ENCODE measurements at regions not wholly inside any gene's neighbourhood (a gene's known extent, or its start where the extent isn't known, plus 50 kb on each side); places are given as distances from the start of the nearest gene placed in this dataset.

DNA sequence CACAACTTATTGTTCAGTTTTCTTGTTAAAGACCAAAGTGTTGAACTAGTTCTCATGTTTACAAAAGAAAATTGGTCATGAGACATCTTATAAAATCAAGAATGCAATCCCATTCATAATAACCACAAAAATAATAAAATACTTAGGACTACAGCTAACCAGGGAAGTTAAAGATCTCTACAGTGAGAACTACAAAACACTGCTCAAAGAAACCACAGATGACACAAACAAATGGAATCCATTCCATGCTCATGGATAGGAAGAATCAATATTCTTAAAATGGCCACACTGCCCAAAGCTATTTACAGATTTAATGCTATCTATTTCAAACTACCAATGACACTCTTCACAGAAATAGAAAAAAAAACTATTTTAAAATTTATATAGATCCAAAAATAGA, 1354.8 kb upstream of the CDH2 start:
- H3K18ac ChIP-seq (ENCODE audit: extremely low read depth, low read length), result no peak overlapping the region
- TF ChIP-seq YY1 (IDR thresholded peaks at IDR 0.05; ENCODE audit: low read depth, low read length), result no peak
- no peak for TF ChIP-seq PHF8 (conservative IDR thresholded peaks at IDR 0.05; ENCODE audit: low read depth, low read length)
- no peak for TF ChIP-seq SUZ12 (IDR thresholded peaks at IDR 0.05; ENCODE audit: low read length)
- TF ChIP-seq HDAC2 (IDR thresholded peaks at IDR 0.05; ENCODE audit: borderline replicate concordance in 1 of 2, low read depth in 2 of 2, low read length in 2 of 2), result no peak
- no peak for TF ChIP-seq CREB1 (IDR thresholded peaks at IDR 0.05)
- no peak for TF ChIP-seq TAF7 (optimal IDR thresholded peaks at IDR 0.05; ENCODE audit: borderline replicate concordance, low read depth, low read length)
- TF ChIP-seq E2F6 (IDR thresholded peaks at IDR 0.05), result no peak
- TF ChIP-seq TCF12 (IDR thresholded peaks at IDR 0.05; ENCODE audit: low read depth, low read length), result no peak
- no peak for TF ChIP-seq SAP30 (IDR thresholded peaks at IDR 0.05; ENCODE audit: insufficient read depth, insufficient replicate concordance, low read length)
- TF ChIP-seq NRF1 (IDR thresholded peaks at IDR 0.05; ENCODE audit: low read depth, low read length), result no peak
- no peak for TF ChIP-seq RBBP5 (IDR thresholded peaks at IDR 0.05; ENCODE audit: borderline replicate concordance, low read depth, low read length)
- no peak for TF ChIP-seq EGR1 (IDR thresholded peaks at IDR 0.05; ENCODE audit: borderline replicate concordance, low read depth, low read length)
- no peak for TF ChIP-seq SRF (IDR thresholded peaks at IDR 0.05; ENCODE audit: low read depth, low read length)
- TF ChIP-seq GABPA (IDR thresholded peaks at IDR 0.05; ENCODE audit: borderline replicate concordance, insufficient read depth, low read length), result no peak
- no peak for TF ChIP-seq CHD1 (IDR thresholded peaks at IDR 0.05; ENCODE audit: low read depth, low read length)
- no peak for TF ChIP-seq CTBP2 (IDR thresholded peaks at IDR 0.05; ENCODE audit: borderline replicate concordance, insufficient read depth, insufficient read length, low read length)

More for the DNA sequence above, 1354.8 kb upstream of the CDH2 start:
- no peaks in the 10 kb centered on the region for H3K79me1 ChIP-seq (ENCODE audit: low read depth, low read length)
- no peak overlapping the region for H3K27ac ChIP-seq (ENCODE audit: low read depth, low read length)
- H3K36me3 ChIP-seq (ENCODE audit: control insufficient read depth in 2 of 4, insufficient read depth in 4 of 4, low read length in 3 of 4), result no peaks in the 10 kb centered on the region
- ChIA-PET POLR2A (ENCODE audit: partially characterized antibody) (no interaction called here), CTCF (ENCODE audit: partially characterized antibody) (no interaction called here)
- H2AFZ ChIP-seq (ENCODE audit: low read length), result no peak overlapping the region
- no peak overlapping the region for H3K23ac ChIP-seq (ENCODE audit: insufficient read length)
- H2AK5ac ChIP-seq (ENCODE audit: low read depth, low read length), result no peak overlapping the region
- no peaks in the 10 kb centered on the region for H3K9me3 ChIP-seq (ENCODE audit: insufficient read depth in 2 of 2, low read depth in 1 of 2, low read length in 1 of 2)
- no peak overlapping the region for H4K8ac ChIP-seq (ENCODE audit: extremely low read depth, insufficient read depth, low read length)
- H3K27me3 ChIP-seq (replicated peaks in 1 of 4; ENCODE audit: control insufficient read depth in 3 of 4, extremely low read depth in 1 of 4, insufficient read depth in 3 of 4, low read length in 3 of 4), result no peaks in the 10 kb centered on the region
- no peak overlapping the region for H3K14ac ChIP-seq (ENCODE audit: insufficient read length)
- no peak overlapping the region for H4K91ac ChIP-seq (replicated peaks; ENCODE audit: insufficient read length, low read length)
- H3K4me2 ChIP-seq (ENCODE audit: insufficient read depth in 1 of 2, low read depth in 2 of 2, low read length in 2 of 2), result no peak overlapping the region
- no peak overlapping the region for H3K4me3 ChIP-seq (ENCODE audit: extremely low read depth in 1 of 4, insufficient read depth in 2 of 4, low read depth in 3 of 4, low read length in 4 of 4)
- H4K20me1 ChIP-seq (replicated peaks in 1 of 2; ENCODE audit: control insufficient read depth in 1 of 2, insufficient read depth in 2 of 2, low read length in 2 of 2), result no peaks in the 10 kb centered on the region
- no peak for DNase-seq (ENCODE audit: low read depth in 1 of 2, low spot score in 2 of 2)
- H2BK120ac ChIP-seq (replicated peaks; ENCODE audit: low read depth, low read length), result no peak overlapping the region
- H3K4me1 ChIP-seq (replicated peaks in 1 of 4; ENCODE audit: control insufficient read depth in 3 of 4, insufficient read depth in 4 of 4, low read length in 3 of 4), result no peaks in the 10 kb centered on the region
- no peak overlapping the region for H3K9ac ChIP-seq (replicated peaks in 1 of 4; ENCODE audit: extremely low read depth in 1 of 4, low read depth in 3 of 4, low read length in 3 of 4)
- H3K79me2 ChIP-seq (ENCODE audit: control insufficient read depth in 1 of 2, insufficient read depth in 2 of 2, low read length in 2 of 2), result no peaks in the 10 kb centered on the region
- H3K4ac ChIP-seq (replicated peaks; ENCODE audit: insufficient read length, low read depth, low read length), result no peak overlapping the region
- H2BK20ac ChIP-seq (ENCODE audit: low read length), result no peak overlapping the region
- FAIRE-seq, result no peak
- no peak overlapping the region for H3K56ac ChIP-seq (replicated peaks; ENCODE audit: insufficient read length, low read depth, low read length)
- no peaks in the 10 kb centered on the region for H3K23me2 ChIP-seq (ENCODE audit: low read depth, low read length)
- no peak overlapping the region for H2BK15ac ChIP-seq (ENCODE audit: low read length)
- no peak overlapping the region for H4K5ac ChIP-seq (ENCODE audit: insufficient read length, low read depth, low read length)
- no peak overlapping the region for H2BK5ac ChIP-seq (ENCODE audit: low read depth, low read length)
- no peak overlapping the region for H2BK12ac ChIP-seq (ENCODE audit: low read depth, low read length)
